ENCODE measurements at regions not wholly inside any gene's neighbourhood (a gene's known extent, or its start where the extent isn't known, plus 50 kb on each side); places are given as distances from the start of the nearest gene placed in this dataset.

DNA sequence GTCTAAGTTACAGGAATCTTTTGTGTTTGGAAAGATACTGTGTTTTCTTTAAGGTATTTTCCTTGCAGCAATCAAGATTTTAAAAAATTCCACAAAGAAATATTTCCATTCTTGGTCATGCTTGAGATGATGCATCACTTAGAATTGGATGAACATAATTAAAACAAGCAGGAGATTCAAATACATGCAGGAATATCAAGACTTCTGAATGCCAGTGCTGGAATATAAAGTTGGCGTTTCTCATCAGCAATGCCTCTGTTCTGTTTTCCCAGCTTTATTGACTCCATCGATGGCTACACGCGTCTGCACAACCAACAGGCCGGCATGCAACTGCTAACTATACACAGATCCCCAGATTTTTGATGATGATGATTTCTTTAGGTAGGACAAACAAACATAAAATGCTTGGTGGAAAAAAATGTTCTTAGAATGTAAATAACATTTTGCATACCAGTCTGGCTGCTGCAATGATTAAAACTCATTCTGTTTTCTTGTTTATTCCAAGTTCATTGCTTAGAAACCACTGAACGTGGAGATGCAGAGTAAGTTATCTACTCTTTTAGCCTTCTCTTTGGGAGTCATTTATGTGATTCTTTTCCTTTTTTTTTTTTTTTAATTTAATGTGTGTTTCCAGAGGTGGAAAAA is 91.3 kb upstream of the FAM171A1 start:
- TF ChIP-seq POLR2A (IDR thresholded peaks at IDR 0.05): no peak
- TF ChIP-seq, protein P1, sequence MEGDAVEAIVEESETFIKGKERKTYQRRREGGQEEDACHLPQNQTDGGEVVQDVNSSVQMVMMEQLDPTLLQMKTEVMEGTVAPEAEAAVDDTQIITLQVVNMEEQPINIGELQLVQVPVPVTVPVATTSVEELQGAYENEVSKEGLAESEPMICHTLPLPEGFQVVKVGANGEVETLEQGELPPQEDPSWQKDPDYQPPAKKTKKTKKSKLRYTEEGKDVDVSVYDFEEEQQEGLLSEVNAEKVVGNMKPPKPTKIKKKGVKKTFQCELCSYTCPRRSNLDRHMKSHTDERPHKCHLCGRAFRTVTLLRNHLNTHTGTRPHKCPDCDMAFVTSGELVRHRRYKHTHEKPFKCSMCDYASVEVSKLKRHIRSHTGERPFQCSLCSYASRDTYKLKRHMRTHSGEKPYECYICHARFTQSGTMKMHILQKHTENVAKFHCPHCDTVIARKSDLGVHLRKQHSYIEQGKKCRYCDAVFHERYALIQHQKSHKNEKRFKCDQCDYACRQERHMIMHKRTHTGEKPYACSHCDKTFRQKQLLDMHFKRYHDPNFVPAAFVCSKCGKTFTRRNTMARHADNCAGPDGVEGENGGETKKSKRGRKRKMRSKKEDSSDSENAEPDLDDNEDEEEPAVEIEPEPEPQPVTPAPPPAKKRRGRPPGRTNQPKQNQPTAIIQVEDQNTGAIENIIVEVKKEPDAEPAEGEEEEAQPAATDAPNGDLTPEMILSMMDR (IDR thresholded peaks at IDR 0.05 in 4 of 5, conservative IDR thresholded peaks at IDR 0.05 in 1 of 5): no peak
- no peak overlapping the region for H3K4me3 ChIP-seq
- H3K4me1 ChIP-seq: no peaks in the 10 kb centered on the region
- in situ Hi-C loops (cut with MboI; ENCODE audit: low sequenced_read_pairs in 4 of 4): no loop called here
- intact Hi-C loops (cut with DNase I; ENCODE audit: low total_unique reads): no loop called here
- no peaks in the 10 kb centered on the region for H3K9me3 ChIP-seq
- ATAC-seq (no peak), DNase-seq (no peak)
- H3K27me3 ChIP-seq: no peaks in the 10 kb centered on the region
- no peak overlapping the region for H3K27ac ChIP-seq
- no peaks in the 10 kb centered on the region for H3K36me3 ChIP-seq

- Histone ChIP-seq H3K27me3 (no peaks in the 10 kb centered on the region), H3K4me3 (no peak overlapping the region), H3K9me3 (no peaks in the 10 kb centered on the region), H3K36me3 (no peaks in the 10 kb centered on the region), H3K27ac (no peak overlapping the region), H3K4me1 (no peaks in the 10 kb centered on the region)
- DNase-seq (peak in 1 of 2 donors; percentile 13), ATAC-seq (no peak)
- no peak for TF ChIP-seq POLR2A (IDR thresholded peaks at IDR 0.05)
- TF ChIP-seq, protein P1 (IDR thresholded peaks at IDR 0.05 in 4 of 5, conservative IDR thresholded peaks at IDR 0.05 in 1 of 5): no peak
- in situ Hi-C loops (cut with MboI; ENCODE audit: low sequenced_read_pairs in 4 of 4): no loop called here
- intact Hi-C loops (cut with DNase I; ENCODE audit: low total_unique reads): no loop called here
Measured at GRCh38 chr10:15461353-15462108, 90.4 kb upstream of the FAM171A1 start.

- in situ Hi-C loops (cut with MboI; ENCODE audit: low sequenced_read_pairs in 4 of 4): no loop called here
- H3K36me3 ChIP-seq: no peaks in the 10 kb centered on the region
- no peak for ATAC-seq
- no peaks in the 10 kb centered on the region for H3K4me1 ChIP-seq
- TF ChIP-seq POLR2A (IDR thresholded peaks at IDR 0.05): no peak
- TF ChIP-seq, protein P1 (IDR thresholded peaks at IDR 0.05 in 4 of 5, conservative IDR thresholded peaks at IDR 0.05 in 1 of 5): no peak
- H3K4me3 ChIP-seq: no peak overlapping the region
- intact Hi-C loops (cut with DNase I; ENCODE audit: low total_unique reads): no loop called here
- no peaks in the 10 kb centered on the region for H3K9me3 ChIP-seq
- H3K27ac ChIP-seq: no peak overlapping the region
- H3K27me3 ChIP-seq: no peaks in the 10 kb centered on the region
- DNase-seq: no peak
Measured at GRCh38 chr10:15460661-15461060, 89.6 kb upstream of the FAM171A1 start.

GRCh38 chr10:15459218-15459617 is 88.1 kb upstream of the FAM171A1 start:
- no peaks in the 10 kb centered on the region for H3K4me1 ChIP-seq
- DNase-seq (no peak), ATAC-seq (no peak)
- no peaks in the 10 kb centered on the region for H3K27me3 ChIP-seq
- no peaks in the 10 kb centered on the region for H3K9me3 ChIP-seq
- TF ChIP-seq POLR2A (IDR thresholded peaks at IDR 0.05): no peak
- TF ChIP-seq, protein P1 (IDR thresholded peaks at IDR 0.05 in 4 of 5, conservative IDR thresholded peaks at IDR 0.05 in 1 of 5): no peak
- H3K36me3 ChIP-seq: no peaks in the 10 kb centered on the region
- in situ Hi-C loops (cut with MboI; ENCODE audit: low sequenced_read_pairs in 4 of 4): no loop called here
- H3K4me3 ChIP-seq: no peak overlapping the region
- intact Hi-C loops (cut with DNase I; ENCODE audit: low total_unique reads): no loop called here
- no peak overlapping the region for H3K27ac ChIP-seq

Data from gastrocnemius medialis (tissue), 4 donors.